CD4-positive, alpha-beta T cell treated with Interferon alpha-2 for 1 hour (primary cell): ENCODE measurements at regions not wholly inside any gene's neighbourhood (a gene's known extent, or its start where the extent isn't known, plus 50 kb on each side); places are given as distances from the start of the nearest gene placed in this dataset.

ENCODE experiments used
- DNase-seq, 2 donors: peaks; one replicate each; pipeline ENCODE4 v3.0.0-alpha.2; 2020 to 2022

GRCh38 chr1:5564578-5565257, 427.5 kb downstream of the NPHP4 start:
- DNase-seq = no peak

GRCh38 chr1:5563861-5564577, 428.2 kb downstream of the NPHP4 start:
- DNase-seq = no peak

- no peak for DNase-seq
These were observed 429.5 kb downstream of the NPHP4 start for GRCh38 chr1:5562769-5563168.

- DNase-seq = no peak
These were observed 429.9 kb downstream of the NPHP4 start for GRCh38 chr1:5562331-5562730.

GRCh38 chr1:5559078-5559477, 433.1 kb downstream of the NPHP4 start:
- no peak for DNase-seq

GRCh38 chr1:5555853-5556252, 436.4 kb downstream of the NPHP4 start:
- no peak for DNase-seq

- DNase-seq = no peak
These were observed 437.4 kb downstream of the NPHP4 start for GRCh38 chr1:5554784-5555183.

- no peak for DNase-seq
These were observed 438.1 kb downstream of the NPHP4 start for GRCh38 chr1:5554111-5554510.

GRCh38 chr1:5552787-5553484, 439.3 kb downstream of the NPHP4 start:
- no peak for DNase-seq

GRCh38 chr1:5551274-5551975, 440.8 kb downstream of the NPHP4 start:
- no peak for DNase-seq

- no peak for DNase-seq
These were observed 444.0 kb downstream of the NPHP4 start for GRCh38 chr1:5548266-5548665.

- no peak for DNase-seq
These were observed 449.0 kb downstream of the NPHP4 start for GRCh38 chr1:5543235-5543634.

GRCh38 chr1:5532811-5533210, 459.4 kb downstream of the NPHP4 start:
- DNase-seq = no peak

GRCh38 chr1:5526822-5527551, 465.2 kb downstream of the NPHP4 start:
- no peak for DNase-seq

GRCh38 chr1:5526385-5526750, 465.9 kb downstream of the NPHP4 start:
- DNase-seq = no peak

- DNase-seq = no peak
These were observed 466.4 kb downstream of the NPHP4 start for GRCh38 chr1:5525597-5526384.

GRCh38 chr1:5522531-5523145, 469.6 kb downstream of the NPHP4 start:
- DNase-seq = no peak

- DNase-seq = no peak
These were observed 472.7 kb downstream of the NPHP4 start for GRCh38 chr1:5519366-5520135.

- no peak for DNase-seq
These were observed 475.5 kb downstream of the NPHP4 start for GRCh38 chr1:5516756-5517155.

GRCh38 chr1:5515501-5515900, 476.7 kb downstream of the NPHP4 start:
- no peak for DNase-seq
